Mesodermal cell (in vitro differentiated cells): ENCODE measurements at regions not wholly inside any gene's neighbourhood (a gene's known extent, or its start where the extent isn't known, plus 50 kb on each side); places are given as distances from the start of the nearest gene placed in this dataset.

ENCODE experiments used
- H3K27ac ChIP-seq: 2 replicates; pipeline ENCODE4 v1.7.0; 2013; ENCODE audit warnings: mild to moderate bottlenecking, low read depth, low read length, moderate library complexity; ENCODE audit not compliant: severe bottlenecking
- H3K36me3 ChIP-seq: 2 replicates; pipeline ENCODE4 v1.7.1; 2013; ENCODE audit warnings: mild to moderate bottlenecking, low read length, moderate library complexity; ENCODE audit not compliant: control insufficient read depth, insufficient read depth
- H3K4me1 ChIP-seq: one replicate; pipeline ENCODE4 v1.7.1; 2013; ENCODE audit warnings: mild to moderate bottlenecking, low read length; ENCODE audit not compliant: insufficient read depth, control insufficient read depth, poor library complexity, severe bottlenecking
- H3K4me3 ChIP-seq: 2 replicates; pipeline ENCODE4 v1.7.0; 2013; ENCODE audit warnings: low read length, control low read depth, mild to moderate bottlenecking; ENCODE audit not compliant: insufficient read depth, poor library complexity, severe bottlenecking; ENCODE audit errors: extremely low read depth
- H3K9me3 ChIP-seq: 2 replicates; pipeline ENCODE4 v1.7.1; 2013; ENCODE audit warnings: mild to moderate bottlenecking, low read length, moderate library complexity; ENCODE audit not compliant: control insufficient read depth
- WGBS, 2 experiments: methylation state at CpG; one replicate each; pipeline ENCODE4 v1.1.5; 2013; ENCODE audit warnings: missing lambda C conversion rate in 2 of 2; ENCODE audit not compliant: insufficient coverage in 2 of 2; 5-methylcytosine and 5-hydroxymethylcytosine counted together

GRCh38 chr16:86375364-86375763 lies 135.0 kb upstream of the FOXF1 start:
- 100% methylated on average over 1 to 3 of the region's 5 CpGs for WGBS, 2 experiments

DNA sequence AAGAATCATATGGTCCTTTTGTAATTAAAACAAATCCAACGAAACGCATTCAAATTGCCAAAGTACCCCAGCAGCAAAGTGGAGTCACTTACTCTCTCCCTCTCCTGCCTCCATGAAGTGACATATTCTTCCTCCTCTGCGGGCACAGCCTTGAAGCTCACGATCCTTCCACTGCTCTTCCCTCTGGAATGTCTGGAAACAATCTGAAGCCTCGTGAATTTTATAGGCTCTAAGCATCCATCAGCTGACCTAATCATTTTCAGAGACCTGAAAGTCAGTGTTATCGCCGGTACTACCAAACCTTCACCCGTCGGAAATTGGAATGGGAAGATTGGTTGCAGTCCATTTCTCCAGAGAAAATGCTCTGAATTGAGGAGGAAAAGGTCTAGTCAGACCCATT lies 134.5 kb upstream of the FOXF1 start:
- WGBS, 2 experiments, result 89 to 93% methylated on average over 9 of the region's 9 CpGs
- peaks cover 12% of the 10 kb centered on the region for H3K9me3 ChIP-seq
- H3K4me1 ChIP-seq, result peaks cover 6% of the 10 kb centered on the region
- no peaks in the 10 kb centered on the region for H3K36me3 ChIP-seq
- H3K27ac ChIP-seq, result no peak overlapping the region
- H3K4me3 ChIP-seq, result no peak overlapping the region

More at GRCh38 chr16:86375364-86375763, 135.0 kb upstream of the FOXF1 start:
- peaks cover 6% of the 10 kb centered on the region for H3K4me1 ChIP-seq
- H3K4me3 ChIP-seq, result no peak overlapping the region
- peaks cover 12% of the 10 kb centered on the region for H3K9me3 ChIP-seq
- H3K27ac ChIP-seq, result no peak overlapping the region
- no peaks in the 10 kb centered on the region for H3K36me3 ChIP-seq

DNA sequence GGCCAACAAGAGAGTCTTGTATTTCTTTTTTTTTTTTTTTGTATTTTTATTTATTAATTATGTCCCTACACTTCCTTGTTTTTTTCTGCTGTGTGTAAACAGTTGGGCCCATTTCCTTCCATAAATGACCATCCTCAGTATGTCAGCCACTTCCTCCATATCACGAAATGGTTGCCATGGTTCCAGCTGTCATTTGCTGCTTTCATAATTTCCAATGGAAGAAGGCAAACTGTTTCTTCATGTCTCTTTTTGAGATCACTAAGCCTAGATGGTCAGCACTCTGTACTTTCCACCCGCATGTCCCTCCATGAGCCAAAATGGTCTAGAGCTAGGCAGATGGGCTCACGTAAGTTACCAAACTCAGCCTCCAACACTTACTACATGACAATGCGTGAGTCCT lies 133.5 kb upstream of the FOXF1 start:
- H3K36me3 ChIP-seq, result no peaks in the 10 kb centered on the region
- no peak overlapping the region for H3K27ac ChIP-seq
- no peak overlapping the region for H3K4me3 ChIP-seq
- peaks cover 6% of the 10 kb centered on the region for H3K4me1 ChIP-seq
- peaks cover 12% of the 10 kb centered on the region for H3K9me3 ChIP-seq
- WGBS, 2 experiments, result 94% methylated on average over 3 of the region's 4 CpGs

- peaks cover 12% of the 10 kb centered on the region for H3K9me3 ChIP-seq
- H3K27ac ChIP-seq, result no peak overlapping the region
- H3K4me1 ChIP-seq, result peaks cover 7% of the 10 kb centered on the region
- H3K36me3 ChIP-seq, result no peaks in the 10 kb centered on the region
- WGBS, 2 experiments, result 86 to 89% methylated on average over 26 of the region's 27 CpGs
- H3K4me3 ChIP-seq, result no peak overlapping the region
Measured at GRCh38 chr16:86377251-86378022, 132.9 kb upstream of the FOXF1 start.

GRCh38 chr16:86378128-86378527 lies 132.2 kb upstream of the FOXF1 start:
- Histone ChIP-seq H3K4me3 (no peak overlapping the region), H3K9me3 (peaks cover 12% of the 10 kb centered on the region), H3K4me1 (peaks cover 14% of the 10 kb centered on the region), H3K36me3 (no peaks in the 10 kb centered on the region), H3K27ac (no peak overlapping the region)
- 95 to 100% methylated on average over 7 to 9 of the region's 9 CpGs for WGBS, 2 experiments

GRCh38 chr16:86378831-86379504 lies 131.4 kb upstream of the FOXF1 start:
- H3K4me3 ChIP-seq, result no peak overlapping the region
- H3K27ac ChIP-seq, result no peak overlapping the region
- H3K9me3 ChIP-seq, result peaks cover 7% of the 10 kb centered on the region
- WGBS, 2 experiments, result 94 to 97% methylated on average over 15 to 19 of the region's 20 CpGs
- no peaks in the 10 kb centered on the region for H3K36me3 ChIP-seq
- peaks cover 22% of the 10 kb centered on the region for H3K4me1 ChIP-seq

DNA sequence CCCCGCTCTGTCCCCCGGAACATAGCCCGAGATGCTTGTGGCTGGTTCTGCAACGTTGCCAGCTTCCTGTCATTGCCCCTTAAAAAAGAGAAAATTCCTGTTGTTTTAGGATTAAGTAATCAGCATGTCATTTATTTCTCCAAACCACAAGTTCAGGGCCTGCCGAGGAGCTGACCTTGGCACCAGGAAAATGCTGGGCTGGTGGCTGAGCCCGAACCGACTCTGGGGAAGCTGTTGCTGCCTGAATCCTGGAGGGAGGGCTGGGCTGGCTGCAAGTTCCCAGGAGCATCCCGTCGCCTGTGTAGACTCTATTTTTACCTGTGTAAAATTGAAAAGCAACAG lies 130.9 kb upstream of the FOXF1 start:
- Histone ChIP-seq H3K4me3 (no peak overlapping the region), H3K27ac (no peak overlapping the region), H3K9me3 (peaks cover 2% of the 10 kb centered on the region), H3K4me1 (peaks cover 27% of the 10 kb centered on the region), H3K36me3 (no peaks in the 10 kb centered on the region)
- WGBS, 2 experiments, result 93 to 95% methylated on average over 6 to 9 of the region's 9 CpGs

DNA sequence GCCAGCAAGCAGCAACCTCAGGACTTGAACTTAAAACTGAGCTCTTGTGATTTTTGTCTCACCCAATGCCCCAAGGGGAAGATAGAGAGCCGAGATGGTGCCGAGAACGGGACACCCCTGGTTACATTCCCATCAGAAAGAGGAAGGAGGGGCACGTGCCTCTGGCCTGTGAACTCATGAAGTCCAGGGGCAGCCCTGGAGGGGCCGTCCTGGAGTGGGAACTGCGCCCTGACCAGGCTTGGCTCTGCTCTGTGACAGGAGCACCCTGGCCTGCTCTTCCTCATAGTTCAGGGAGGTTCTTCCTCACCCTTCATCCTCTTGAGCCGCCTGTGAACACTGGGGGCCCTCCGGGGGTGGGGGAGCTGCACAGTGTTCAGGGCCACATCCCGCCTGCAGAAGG lies 130.3 kb upstream of the FOXF1 start:
- no peak overlapping the region for H3K4me3 ChIP-seq
- no peaks in the 10 kb centered on the region for H3K9me3 ChIP-seq
- peaks cover 32% of the 10 kb centered on the region for H3K4me1 ChIP-seq
- H3K36me3 ChIP-seq, result no peaks in the 10 kb centered on the region
- no peak overlapping the region for H3K27ac ChIP-seq
- WGBS, 2 experiments, result 75 to 89% methylated on average over 5 to 7 of the region's 9 CpGs

GRCh38 chr16:86381491-86381890 lies 128.8 kb upstream of the FOXF1 start:
- 91 to 95% methylated on average over 7 of the region's 7 CpGs for WGBS, 2 experiments
- Histone ChIP-seq H3K9me3 (no peaks in the 10 kb centered on the region), H3K4me3 (no peak overlapping the region), H3K4me1 (peaks cover 41% of the 10 kb centered on the region), H3K36me3 (no peaks in the 10 kb centered on the region), H3K27ac (no peak overlapping the region)

GRCh38 chr16:86382067-86382773 lies 128.1 kb upstream of the FOXF1 start:
- Histone ChIP-seq H3K4me3 (no peak overlapping the region), H3K27ac (no peak overlapping the region), H3K36me3 (no peaks in the 10 kb centered on the region), H3K9me3 (no peaks in the 10 kb centered on the region), H3K4me1 (peaks cover 48% of the 10 kb centered on the region)
- 90 to 93% methylated on average over 10 to 17 of the region's 17 CpGs for WGBS, 2 experiments
